Activated CD4-positive, CD25-positive, alpha-beta regulatory T cell treated with anti-CD3 and anti-CD28 coated beads, Interleukin-2, amount 50 U/mL, for 24 hours (primary cell): ENCODE measurements at regions not wholly inside any gene's neighbourhood (a gene's known extent, or its start where the extent isn't known, plus 50 kb on each side); places are given as distances from the start of the nearest gene placed in this dataset.

ENCODE experiments used
- ATAC-seq, 2 donors: fragments of 150-1000 bp; cut with Tn5 transposase; one replicate each; pipeline ENCODE4 v1.10.0; 2021; ENCODE audit warnings: mild to moderate bottlenecking in 1 of 2, moderate library complexity in 1 of 2

DNA sequence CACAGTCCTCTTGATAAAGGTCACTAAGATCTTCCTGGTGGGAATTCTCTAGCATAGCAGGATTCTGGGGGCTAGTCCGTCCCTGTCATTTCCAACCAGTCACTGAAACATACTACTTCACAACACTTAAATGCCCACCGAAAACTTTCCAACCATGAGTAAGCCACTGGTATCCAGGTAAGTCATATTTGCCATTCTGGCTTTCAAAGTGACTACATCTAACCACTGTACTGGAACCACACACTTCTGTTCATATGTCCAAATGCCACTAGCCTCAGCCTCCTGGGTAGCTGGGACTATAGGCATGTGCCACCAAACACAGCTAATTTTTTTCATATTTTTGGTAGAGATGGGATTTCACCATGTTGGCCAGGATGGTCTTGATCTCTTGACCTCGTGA lies 64.3 kb upstream of the VANGL1 start:
- ATAC-seq = no peak

DNA sequence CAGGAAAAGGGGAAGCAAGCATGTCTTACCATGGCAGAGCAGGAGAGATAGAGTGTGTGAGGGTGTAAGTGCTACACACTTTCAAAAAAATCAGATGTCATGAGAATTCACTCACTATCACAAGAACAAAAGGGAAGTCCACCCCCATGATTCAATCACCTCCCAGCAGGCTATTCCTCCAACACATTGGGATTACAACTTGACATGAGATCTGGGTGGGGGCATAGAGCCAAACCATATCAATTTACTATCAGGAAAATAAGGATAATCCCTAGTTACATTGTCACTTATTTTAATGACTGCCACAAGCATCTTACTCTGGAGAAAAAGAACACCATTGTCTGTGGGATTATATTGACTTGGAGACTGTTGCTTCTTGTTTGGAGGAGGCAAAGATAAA lies 66.1 kb upstream of the VANGL1 start:
- ATAC-seq = no peak

DNA sequence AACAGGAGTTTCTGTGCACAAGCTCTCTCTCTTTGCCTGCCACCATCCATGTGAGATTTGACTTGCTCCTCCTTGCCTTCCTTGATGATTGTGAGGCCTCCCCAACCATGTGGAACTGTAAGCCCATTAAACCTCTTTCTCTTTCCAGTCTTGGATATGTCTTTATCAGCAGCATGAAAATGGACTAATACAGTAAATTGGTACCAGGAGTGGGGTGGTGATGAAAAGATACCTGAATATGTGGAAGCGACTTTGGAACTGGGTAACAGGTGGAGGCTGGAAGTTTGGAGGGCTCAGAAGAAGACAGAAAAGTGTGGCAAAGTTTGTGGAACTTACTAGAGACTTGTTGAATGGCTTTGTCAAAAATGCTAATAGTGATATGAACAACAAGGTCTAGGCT lies 69.1 kb upstream of the VANGL1 start:
- no peak for ATAC-seq

DNA sequence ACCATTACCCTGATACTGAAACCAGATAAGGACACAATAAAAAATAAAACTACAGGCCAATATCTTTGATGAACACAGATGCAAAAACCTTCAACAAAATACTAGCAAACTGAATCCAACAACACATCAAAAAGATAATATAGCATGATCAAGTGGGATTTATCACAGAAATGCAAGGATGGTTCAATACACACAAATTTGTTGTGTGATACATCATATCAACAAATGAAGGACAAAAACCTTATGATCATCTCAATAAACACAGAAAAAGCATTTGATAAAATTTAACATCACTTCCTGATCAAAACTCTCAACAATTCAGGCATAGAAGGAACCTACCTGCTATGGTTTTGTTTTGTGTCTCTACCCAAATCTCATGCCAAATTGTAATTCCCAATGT lies 74.3 kb upstream of the VANGL1 start:
- ATAC-seq = no peak

DNA sequence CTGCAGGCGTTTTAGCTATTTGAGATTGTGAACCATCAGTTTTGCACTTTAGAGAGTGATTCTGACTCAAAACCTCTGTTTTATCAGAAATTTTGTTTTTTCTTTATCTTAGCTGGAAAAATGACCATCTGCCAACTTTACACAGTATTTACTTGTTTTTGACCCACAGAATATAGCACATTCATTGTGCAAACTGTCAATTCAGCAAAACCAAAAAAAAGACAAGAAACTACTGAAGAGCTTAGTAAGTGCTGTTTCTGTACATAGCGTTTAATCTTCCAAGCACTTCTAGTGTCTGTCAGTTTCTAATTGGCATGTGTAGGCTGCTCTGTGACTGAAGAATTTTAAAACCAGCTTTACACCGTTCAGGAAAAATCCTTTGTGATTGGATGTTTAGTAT lies 76.0 kb upstream of the VANGL1 start:
- ATAC-seq = no peak

DNA sequence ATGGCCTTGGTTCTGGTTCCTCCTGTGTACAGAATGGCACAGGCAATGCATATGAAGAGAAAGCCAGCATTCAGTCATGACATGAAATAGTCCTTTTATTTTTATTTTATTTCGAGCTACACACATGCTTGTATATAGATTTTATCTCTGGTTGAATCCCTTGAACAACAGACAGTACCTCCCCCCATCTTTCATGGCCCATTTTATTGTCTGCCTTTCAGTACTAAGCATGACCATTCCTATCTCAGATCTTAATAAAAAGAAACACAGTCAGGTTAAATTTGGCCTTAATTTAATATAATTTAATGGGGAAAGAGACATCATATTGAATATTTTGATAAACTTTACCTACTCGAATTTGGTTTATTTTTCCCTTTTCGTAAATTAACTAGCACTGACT lies 76.4 kb upstream of the VANGL1 start:
- ATAC-seq = no peak

DNA sequence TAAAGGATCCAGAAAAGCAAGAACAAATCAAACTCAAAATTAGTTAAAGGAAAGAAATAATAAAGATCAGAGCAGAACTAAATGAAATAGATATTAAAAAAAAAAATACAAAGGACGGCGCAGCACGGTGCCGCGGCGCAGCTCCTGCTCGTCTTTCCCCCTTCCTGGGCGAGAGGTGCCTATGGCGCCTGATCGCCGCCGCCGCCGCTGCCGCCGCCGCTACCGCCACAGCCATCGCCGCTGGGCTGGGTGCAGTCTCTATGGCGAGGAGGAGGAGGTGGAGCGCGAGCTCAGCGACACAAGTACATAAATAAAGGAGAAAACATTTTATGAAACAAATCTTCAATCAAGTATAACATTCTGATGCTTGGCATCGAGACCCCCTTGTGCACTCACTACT lies 77.6 kb upstream of the VANGL1 start:
- no peak for ATAC-seq

DNA sequence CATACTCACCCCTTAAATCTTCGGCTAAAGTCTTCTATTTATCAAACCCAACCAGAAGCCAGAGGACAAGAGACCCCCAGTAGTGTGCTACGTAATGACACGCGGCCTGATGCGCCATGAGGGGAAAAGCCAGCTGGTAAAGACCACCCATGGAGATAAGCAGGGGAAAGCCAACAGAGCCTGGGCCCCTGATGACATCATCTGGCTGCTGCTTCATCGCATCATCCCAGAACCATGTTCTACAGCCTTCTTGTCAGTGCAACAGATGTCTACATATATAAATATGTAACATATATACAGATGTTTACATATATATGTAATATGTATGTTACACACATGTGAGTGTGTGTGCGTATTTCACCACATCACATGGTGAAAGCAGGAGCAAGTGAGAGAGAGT lies 81.7 kb upstream of the VANGL1 start:
- no peak for ATAC-seq

DNA sequence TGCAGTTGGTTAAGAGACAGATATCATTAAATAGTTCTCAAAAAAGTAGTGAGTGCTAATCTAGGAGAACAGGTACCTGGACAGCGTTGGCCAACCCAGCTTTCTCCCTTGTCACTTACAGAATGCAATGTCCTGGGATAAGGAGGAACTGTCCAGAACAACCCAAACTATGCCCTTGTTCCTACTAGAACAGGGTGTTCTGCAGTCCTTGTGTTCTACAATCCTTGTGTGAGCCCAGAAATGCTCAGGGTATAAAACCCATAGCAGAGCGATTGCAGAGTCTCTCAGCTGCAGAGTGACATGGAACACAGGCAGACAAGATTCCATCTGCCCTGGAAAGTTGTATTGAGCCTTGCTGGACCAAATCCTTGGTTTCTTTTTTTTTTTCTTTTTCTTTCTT lies 83.5 kb upstream of the VANGL1 start:
- no peak for ATAC-seq

DNA sequence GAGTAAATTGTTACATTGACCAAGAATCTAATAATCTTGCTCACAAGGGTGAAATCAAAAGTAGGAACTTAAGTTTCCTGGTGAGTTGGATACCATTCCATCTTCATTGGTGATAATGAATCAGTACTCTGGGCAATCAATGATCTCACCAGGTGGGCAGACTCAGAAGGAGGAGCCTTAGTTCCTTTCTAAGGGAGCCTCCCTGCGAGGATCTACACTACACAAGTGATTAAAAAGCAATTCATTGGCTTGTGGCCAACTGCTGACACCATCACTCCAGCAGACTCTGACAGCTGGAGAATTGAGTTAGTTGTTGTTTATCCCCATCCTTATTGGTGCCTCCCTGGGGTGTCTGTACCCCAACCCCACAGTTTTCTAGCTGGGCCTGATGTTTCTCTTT lies 84.1 kb upstream of the VANGL1 start:
- ATAC-seq = no peak

DNA sequence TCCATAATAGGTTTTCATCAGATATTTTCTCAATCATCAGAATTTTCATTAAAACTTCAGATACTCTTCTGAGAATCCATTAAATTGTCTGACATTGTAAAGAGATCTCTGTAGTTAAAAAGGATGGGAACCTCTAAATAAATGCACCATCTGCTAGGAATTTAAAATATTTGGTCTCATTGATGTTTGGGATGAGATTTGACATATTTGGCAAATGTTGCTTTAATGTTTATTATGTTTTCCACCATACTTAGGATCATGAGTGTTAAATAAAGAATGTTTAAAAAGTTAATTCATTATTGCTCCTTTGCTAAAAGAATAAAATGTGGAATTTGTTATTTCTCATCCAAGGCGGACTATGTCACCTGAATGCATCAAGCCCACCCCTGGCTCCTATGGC lies 85.5 kb upstream of the VANGL1 start:
- no peak for ATAC-seq

DNA sequence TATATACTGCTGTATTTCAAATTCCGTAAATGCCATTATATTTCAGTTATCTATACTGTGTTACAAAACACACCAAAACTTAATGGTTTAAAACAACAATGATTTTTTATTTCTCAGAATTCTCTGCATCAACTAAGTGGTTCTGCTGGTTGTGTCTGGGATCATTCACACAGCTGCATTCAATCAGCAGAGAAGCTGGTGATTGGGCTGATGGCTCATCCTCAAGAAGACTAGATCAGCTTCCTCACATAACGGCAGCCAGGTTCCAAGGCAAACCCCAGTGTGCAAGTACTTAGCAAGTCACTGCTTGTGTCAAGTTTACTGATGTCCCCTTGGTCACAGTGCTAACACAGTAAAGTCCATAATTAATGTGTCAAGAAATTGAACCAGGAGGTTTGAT lies 86.3 kb upstream of the VANGL1 start:
- ATAC-seq = no peak

DNA sequence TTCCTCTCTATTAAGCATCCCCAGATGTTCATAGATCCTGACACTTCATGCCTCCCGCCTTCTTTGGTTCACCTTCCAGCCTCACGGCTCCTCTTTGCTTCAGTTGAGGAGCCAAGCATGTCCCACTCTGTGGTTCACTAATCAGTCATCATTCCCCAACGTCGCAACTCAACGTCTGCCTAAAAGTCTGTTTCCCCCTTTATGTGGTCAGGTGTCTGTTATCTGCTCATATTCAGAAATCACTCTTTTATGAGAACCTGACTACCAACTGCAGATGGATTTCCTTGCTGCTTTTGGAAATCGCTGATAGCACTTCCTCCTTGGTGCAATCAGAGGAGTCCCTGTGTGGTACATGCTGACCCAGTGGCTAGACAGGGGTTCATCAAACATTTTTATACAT lies 94.1 kb upstream of the VANGL1 start:
- no peak for ATAC-seq

DNA sequence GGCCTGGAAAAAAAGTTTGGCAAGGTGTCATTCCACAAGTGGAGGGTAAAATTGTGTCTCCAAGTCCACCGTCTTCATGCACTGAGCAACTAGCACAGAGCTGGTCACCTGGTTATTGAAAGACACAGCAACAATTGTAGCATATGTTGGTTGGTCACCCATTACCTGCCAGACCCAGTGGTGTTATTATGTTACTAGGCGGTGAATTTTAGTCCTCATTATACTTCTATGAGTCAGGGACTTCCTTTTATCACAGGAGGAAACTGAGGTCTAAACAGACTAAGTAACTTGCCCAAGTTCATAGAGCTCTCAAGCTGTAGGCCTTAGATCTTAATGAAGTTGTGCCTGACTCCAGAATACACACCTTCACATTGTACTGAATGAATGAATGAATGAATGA lies 94.9 kb upstream of the VANGL1 start:
- ATAC-seq = no peak

DNA sequence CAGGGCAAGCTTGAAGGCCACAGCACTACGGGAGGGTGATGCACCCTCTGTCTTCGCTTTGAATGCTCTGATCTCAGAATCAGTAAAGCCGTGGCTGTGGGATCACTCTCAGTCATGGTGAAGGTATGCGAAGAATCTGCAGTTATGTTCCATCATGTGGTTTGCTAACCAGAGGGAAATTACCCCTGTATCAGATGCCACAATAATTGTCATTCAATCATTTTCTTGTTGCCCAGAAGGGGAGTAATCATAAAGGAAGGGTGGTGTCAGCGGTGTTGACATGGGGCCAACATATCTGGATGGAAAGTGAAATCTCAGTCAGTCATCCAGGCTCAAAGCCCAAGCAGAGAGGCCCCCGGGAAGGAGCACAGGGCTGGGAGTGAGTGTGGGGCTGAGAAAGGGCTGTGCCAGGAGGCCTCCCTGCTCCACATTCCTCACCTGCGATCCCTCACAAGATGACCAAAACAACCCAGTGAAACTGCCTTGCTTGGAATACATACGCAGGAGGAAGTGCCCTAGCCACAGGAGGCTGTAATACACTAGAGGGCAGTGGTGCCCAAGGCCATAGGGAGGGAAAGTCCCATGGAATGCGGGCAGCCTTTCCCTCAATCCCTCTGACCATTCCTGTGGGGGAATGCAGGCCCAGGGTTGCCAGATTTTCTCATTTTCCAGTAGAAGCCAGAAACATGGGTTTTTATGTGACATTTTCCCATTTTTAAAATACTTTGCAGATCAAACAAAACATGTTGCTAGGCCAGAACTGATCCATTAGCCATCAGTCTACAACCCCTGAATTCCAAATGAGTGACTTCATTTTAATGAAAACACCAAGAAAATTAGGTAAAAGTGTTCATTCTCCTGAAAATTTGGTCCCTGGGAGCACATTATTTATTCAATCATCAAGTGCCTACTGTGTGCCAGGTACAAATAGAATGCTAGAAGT lies 95.7 kb upstream of the VANGL1 start:
- no peak for ATAC-seq

DNA sequence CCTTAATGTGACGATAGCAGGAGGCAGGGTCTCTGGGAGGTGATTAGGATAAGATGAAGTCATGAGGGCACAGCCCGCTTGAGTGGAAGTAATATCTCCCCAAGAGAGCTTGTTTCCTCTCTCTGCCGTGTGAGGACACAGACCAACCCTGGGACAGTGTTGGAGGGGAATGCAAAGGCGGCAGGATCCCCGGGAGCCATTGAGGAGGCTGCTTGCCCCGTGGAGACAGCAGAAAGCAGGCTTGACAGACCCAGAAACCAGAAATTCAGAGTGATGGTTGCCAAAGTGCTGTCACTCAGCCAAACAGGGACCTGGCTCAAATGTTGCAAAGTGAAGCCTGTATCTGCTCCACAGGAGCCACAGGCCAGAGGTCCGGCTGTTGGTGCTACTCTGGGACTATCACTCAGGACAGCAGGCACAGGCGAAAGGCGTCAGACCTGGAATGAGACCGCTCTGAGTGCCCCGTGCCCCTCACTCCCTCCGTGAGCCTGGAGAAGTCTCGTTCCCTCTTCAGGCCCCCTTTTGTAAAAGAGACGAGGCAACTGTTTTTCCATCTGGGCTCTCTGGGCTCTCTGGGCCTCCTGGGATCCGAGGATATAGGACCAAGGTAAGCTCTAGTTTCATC lies 96.6 kb upstream of the VANGL1 start:
- no peak for ATAC-seq

DNA sequence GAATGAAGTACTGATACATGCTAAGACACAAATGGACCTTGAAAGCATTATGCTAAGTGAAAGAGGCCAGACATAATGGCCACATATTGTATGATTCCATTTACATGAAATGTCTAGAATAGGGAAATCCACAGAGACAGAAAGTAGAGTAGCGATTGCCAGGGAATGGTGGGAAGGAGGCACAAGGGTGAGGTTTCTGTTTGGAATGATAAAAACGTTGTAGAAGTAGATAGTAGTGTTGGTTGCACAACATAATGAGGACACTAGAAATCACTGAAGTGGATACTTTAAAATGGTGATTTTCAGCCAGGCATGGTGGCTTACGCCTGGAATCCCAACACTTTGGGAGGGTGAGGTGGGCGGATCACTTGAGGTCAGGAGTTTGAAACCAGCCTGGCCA lies 97.6 kb upstream of the VANGL1 start:
- ATAC-seq = no peak

DNA sequence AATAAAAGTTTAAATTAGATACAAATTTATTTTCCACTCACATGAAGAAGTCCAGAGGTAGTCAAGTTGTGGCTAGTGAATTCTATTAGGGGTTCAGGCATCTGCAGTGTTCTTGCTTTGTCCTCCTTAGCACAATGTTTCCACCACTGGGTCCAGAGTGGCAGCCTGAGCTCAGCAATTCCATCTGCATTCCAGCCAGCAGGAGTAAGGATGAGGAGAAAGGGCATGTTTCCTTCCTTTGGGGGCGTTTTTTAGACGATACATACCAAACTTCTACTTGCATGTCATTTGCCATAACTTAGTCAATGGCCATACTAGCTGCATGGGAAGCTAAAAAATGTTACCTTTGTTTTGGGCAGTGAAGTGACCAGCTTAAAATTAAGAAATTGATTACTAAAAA lies 98.5 kb upstream of the VANGL1 start:
- no peak for ATAC-seq

DNA sequence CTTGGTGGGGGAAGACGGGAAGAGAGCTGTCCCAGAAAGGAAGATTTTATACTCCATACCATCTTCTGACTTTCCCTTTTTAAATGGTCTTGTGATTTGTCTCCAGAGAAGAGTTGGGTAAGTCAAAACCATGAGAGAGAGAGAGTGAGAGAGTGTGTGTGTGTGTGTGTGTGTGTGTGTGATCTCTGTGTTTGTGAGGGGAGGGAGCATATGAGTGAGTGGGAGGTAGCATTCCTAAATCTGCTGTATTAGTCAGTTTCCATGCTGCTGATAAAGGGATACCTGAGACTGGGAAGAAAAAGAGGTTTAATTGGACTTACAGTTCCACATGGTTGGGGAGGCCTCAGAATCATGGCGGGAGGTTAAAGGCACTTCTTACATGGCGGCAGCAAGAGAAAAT lies 102.0 kb upstream of the VANGL1 start:
- ATAC-seq = no peak

DNA sequence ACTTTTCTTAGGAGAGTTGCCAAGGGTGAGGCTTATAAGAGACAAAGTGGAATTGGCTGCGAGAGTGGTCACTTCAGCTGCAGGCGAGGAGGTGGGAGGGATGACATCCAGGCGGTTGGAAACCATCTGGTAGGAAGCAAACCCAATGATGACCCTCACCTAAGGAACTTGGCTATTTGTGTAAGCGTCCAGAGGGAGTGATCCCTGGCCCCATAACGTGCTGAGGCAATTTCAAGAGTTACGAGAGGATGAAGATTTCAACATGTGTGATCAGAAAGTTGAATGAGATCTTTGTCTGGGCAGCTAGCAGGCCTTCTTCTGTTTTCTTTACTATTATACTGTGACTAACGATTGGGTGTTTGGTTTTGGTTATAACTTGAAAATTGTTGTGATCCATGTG lies 102.7 kb upstream of the VANGL1 start:
- ATAC-seq = no peak

DNA sequence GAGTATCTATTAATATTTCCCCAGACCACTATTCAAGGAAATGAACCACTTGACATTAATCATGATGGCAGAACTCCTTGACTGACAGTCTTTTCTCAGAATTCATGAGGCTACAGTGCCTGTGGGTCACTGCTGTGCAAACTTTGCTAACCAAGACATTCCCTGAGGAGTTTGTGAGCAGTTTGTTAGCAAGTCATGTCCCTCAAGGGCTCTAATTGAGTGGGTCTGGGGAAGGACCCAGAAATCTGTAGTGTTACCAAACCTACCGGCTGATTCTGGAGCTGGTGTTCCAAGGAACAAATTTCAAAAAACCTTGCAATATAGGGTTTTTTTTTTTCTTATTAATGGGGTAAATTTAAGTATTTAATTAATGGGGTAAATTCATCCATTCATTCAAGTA lies 103.2 kb upstream of the VANGL1 start:
- ATAC-seq = no peak

DNA sequence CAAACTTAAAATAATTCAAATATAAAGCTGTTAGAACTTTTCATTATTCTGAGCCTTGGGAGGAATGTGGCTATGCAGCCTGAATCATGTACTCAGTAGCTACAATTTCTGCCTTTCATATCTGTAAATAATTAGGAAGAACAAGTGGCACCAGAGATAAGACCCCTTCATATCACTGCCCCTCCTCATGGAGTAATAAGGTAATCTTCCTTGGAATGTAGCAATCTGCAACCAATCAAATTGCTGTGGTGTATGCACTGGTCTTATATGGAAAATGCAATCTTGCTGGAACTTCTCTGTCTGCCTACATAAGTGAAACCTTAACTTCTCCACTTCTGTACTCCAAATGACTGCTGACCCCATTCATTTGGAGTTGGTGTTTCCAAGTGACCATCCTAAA lies 104.4 kb upstream of the VANGL1 start:
- no peak for ATAC-seq

DNA sequence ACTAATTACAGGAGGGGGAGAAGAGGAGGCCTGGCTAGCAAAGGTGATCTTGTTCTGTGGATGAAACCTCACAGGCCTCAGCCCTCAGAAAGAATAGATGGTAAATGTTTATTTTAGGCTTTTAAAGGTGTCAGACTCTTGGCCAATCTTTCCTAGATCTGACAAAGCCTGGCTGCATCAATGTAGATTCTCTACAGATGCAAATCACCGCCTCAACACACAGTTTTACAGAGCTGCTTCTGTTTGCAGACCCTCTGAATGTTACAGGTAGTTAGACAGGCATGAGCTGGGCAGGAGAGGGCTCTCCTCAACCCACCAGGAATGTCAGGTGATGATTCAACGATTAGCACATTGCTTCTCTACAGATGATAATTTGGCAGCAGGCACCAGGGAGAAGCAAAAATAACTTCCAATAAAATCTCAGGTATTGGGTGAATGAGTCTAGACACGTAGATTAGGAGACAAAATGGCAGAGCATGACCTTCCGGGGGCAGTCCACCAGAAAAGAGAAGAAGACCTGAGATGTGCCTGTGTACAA lies 105.4 kb upstream of the VANGL1 start:
- ATAC-seq = no peak

DNA sequence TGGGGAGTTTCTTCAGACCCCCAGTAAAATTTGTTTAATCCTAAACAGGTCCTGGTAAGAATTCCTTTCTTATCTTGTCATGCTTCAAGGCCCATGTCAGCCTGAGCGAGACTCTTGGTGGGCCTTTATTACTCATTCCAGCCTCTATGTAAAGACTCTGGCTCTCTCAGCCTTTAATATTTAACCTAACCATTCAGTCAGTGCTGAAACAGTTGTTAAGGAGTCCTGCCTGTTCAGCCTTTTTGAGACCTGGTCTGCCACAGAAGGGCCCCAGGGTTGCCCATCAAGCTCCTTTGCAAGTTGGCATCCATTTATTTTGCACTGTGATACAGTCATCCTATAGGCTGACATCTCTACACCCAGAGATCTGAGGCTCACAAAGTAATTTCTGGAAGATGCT lies 107.7 kb upstream of the VANGL1 start:
- ATAC-seq = no peak
